ENCODE measurements at regions not wholly inside any gene's neighbourhood (a gene's known extent, or its start where the extent isn't known, plus 50 kb on each side); places are given as distances from the start of the nearest gene placed in this dataset.

DNA sequence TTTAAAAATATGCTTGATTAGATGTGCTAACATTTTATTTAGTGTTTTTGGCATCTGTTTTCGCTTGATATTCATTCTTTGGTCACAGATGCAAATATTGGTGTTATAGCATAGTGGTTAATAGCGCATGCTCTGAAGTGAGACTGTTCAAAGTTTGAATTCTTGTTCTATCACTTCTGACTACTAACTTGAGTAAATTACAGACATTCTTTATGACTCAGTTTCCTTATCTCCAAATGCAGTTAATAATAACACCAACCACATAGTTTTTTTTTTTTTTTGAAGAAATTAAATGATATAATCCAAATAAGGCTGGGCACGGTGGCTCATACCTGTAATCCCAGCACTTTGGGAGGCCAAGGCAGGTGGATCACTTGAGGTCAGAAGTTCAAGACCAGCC, 81.0 kb downstream of the TMX1 start:
- Histone ChIP-seq H3K27ac (no peak overlapping the region), H3K9me3 (ENCODE audit: insufficient read depth, low read depth) (no peaks in the 10 kb centered on the region), H3K4me1 (replicated peaks; ENCODE audit: insufficient read depth) (no peaks in the 10 kb centered on the region), H3K36me3 (ENCODE audit: low read depth) (no peaks in the 10 kb centered on the region), H2AFZ (no peak overlapping the region), H3F3A (ENCODE audit: insufficient read depth, low read depth) (no peaks in the 10 kb centered on the region), H3K4me2 (no peak overlapping the region), H3K9me2 (ENCODE audit: insufficient read depth) (no peaks in the 10 kb centered on the region), H3K4me3 (no peak overlapping the region), H3K79me2 (ENCODE audit: low read depth) (no peaks in the 10 kb centered on the region), H3K27me3 (ENCODE audit: insufficient read depth, low read depth) (no peaks in the 10 kb centered on the region), H4K20me1 (ENCODE audit: insufficient read depth) (no peaks in the 10 kb centered on the region)
- intact Hi-C loops (cut with micrococcal nuclease; ENCODE audit: unreplicated experiment) = no loop called here
- TF ChIP-seq EZH2 (IDR thresholded peaks at IDR 0.05; ENCODE audit: low read depth) (no peak), CTCF (conservative IDR thresholded peaks at IDR 0.05) (no peak)
- no TSS peak for BruUV-seq (replicated peaks)
- POLR2A ChIA-PET (ENCODE audit: unreplicated experiment) = no interaction called here
- CTCF ChIA-PET = no interaction called here
- no peak for DNase-seq

DNA sequence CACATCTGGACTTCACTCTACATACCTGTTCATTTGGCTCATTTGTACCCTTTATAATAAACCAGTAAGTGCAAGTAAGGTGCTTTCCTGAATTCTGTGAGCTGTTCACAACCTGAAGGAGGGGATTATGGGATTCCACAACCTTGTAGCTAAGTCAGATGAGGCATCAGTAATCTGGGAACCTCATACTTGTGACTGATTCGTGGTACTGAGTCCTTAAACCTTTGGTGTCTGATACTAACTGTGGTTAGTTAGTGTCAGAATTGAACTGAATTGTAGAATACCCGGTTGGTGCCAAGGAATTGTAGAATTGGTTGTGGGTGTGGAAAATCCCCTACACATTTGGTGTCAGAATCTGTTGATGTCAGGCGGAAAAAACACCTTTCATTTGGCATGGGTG, 83.4 kb downstream of the TMX1 start:
- no peak for TF ChIP-seq CTCF (conservative IDR thresholded peaks at IDR 0.05)
- no peak for TF ChIP-seq EZH2 (IDR thresholded peaks at IDR 0.05; ENCODE audit: low read depth)
- no TSS peak for BruUV-seq (replicated peaks)
- no peak for DNase-seq
- no peak overlapping the region for H3K4me3 ChIP-seq
- no peaks in the 10 kb centered on the region for H4K20me1 ChIP-seq (ENCODE audit: insufficient read depth)
- H3K27me3 ChIP-seq (ENCODE audit: insufficient read depth, low read depth) = no peaks in the 10 kb centered on the region
- H3K79me2 ChIP-seq (ENCODE audit: low read depth) = no peaks in the 10 kb centered on the region
- H3K36me3 ChIP-seq (ENCODE audit: low read depth) = no peaks in the 10 kb centered on the region
- H3K4me1 ChIP-seq (replicated peaks; ENCODE audit: insufficient read depth) = peaks cover 11% of the 10 kb centered on the region
- ChIA-PET POLR2A (ENCODE audit: unreplicated experiment) (no interaction called here), CTCF (no interaction called here)
- no peak overlapping the region for H3K4me2 ChIP-seq
- H3F3A ChIP-seq (ENCODE audit: insufficient read depth, low read depth) = no peaks in the 10 kb centered on the region
- H3K9me2 ChIP-seq (ENCODE audit: insufficient read depth) = no peaks in the 10 kb centered on the region
- intact Hi-C loops (cut with micrococcal nuclease; ENCODE audit: unreplicated experiment) = no loop called here
- H2AFZ ChIP-seq = no peak overlapping the region
- H3K9me3 ChIP-seq (ENCODE audit: insufficient read depth, low read depth) = no peaks in the 10 kb centered on the region
- H3K27ac ChIP-seq = no peak overlapping the region

GRCh38 chr14:51327376-51327775, 87.3 kb downstream of the TMX1 start:
- ChIA-PET POLR2A (ENCODE audit: unreplicated experiment) (no interaction called here), CTCF (interaction anchor here (0.8 kb wide), 1 partner anchor 148 kb away, joined by 5 read pairs; no protein-coding TSS in a partner anchor)
- Histone ChIP-seq H3K27me3 (ENCODE audit: insufficient read depth, low read depth) (no peaks in the 10 kb centered on the region), H3K36me3 (ENCODE audit: low read depth) (no peaks in the 10 kb centered on the region), H3K9me3 (ENCODE audit: insufficient read depth, low read depth) (no peaks in the 10 kb centered on the region), H3K4me1 (replicated peaks; ENCODE audit: insufficient read depth) (peaks cover 15% of the 10 kb centered on the region), H4K20me1 (ENCODE audit: insufficient read depth) (no peaks in the 10 kb centered on the region), H3K9me2 (ENCODE audit: insufficient read depth) (no peaks in the 10 kb centered on the region), H3K4me2 (no peak overlapping the region), H3K79me2 (ENCODE audit: low read depth) (no peaks in the 10 kb centered on the region), H3F3A (ENCODE audit: insufficient read depth, low read depth) (no peaks in the 10 kb centered on the region), H3K4me3 (no peak overlapping the region), H3K27ac (no peak overlapping the region), H2AFZ (no peak overlapping the region)
- TF ChIP-seq CTCF (conservative IDR thresholded peaks at IDR 0.05) (no peak), EZH2 (IDR thresholded peaks at IDR 0.05; ENCODE audit: low read depth) (no peak)
- no TSS peak for BruUV-seq (replicated peaks)
- intact Hi-C loops (cut with micrococcal nuclease; ENCODE audit: unreplicated experiment) = no loop called here
- no peak for DNase-seq

All from PC-9 (cell line).